K562 (cell line): ENCODE measurements at regions not wholly inside any gene's neighbourhood (a gene's known extent, or its start where the extent isn't known, plus 50 kb on each side); places are given as distances from the start of the nearest gene placed in this dataset.

ENCODE experiments used
- ATAC-seq: fragments of 200-7000 bp; cut with Tn5 transposase; 3 replicates; pipeline ENCODE4 v1.9.1; 2020; ENCODE audit warnings: moderate library complexity
- BruUV-seq: library from RNA; stranded (reverse); fragments of 400-500 nt; replicated peaks from 2 replicates; lab custom pipeline; 2021; lab: Mats Ljungman, UMichigan
- CTCF ChIA-PET: fragments of 300-600 bp; formaldehyde crosslinking; extraction: SDS; loops from one replicate; lab custom pipeline; 2021; ENCODE audit warnings: low intra/inter-chr PET ratio; lab: Yijun Ruan, JAX
- POLR2A ChIA-PET: fragments of 300-600, 350-650 bp; sonication (Branson Sonifier 250); formaldehyde crosslinking; extraction: SDS; loops from one replicate; lab custom pipeline; 2021; ENCODE audit warnings: antibody characterized with exemption, inconsistent platforms; lab: Yijun Ruan, JAX
- DNase-seq, 4 experiments: peaks; one replicate each; pipeline versions ENCODE4 v3.0.0 to v3.0.0-alpha.2; 2011 to 2018; ENCODE audit warnings: low spot score in 3 of 4, mixed read lengths in 3 of 4; ENCODE audit errors: extremely low read depth in 1 of 4
- FAIRE-seq: peaks from 2 replicates; lab custom pipeline; 2011; peaks lifted over from hg19 to GRCh38; lab: Jason Lieb, UNC
- H2AFZ ChIP-seq: 2 replicates; pipeline ENCODE4 v1.6.0; 2011; ENCODE audit warnings: low read depth, low read length, control low read depth, inconsistent platforms
- H3K27ac ChIP-seq: fragments of 200-600 bp; 3 replicates; pipeline ENCODE4 v1.8.0; 2011; ENCODE audit warnings: low read depth, mild to moderate bottlenecking, control low read depth, inconsistent platforms, low read length, moderate library complexity, mixed read lengths; ENCODE audit errors: extremely low read depth
- H3K27me3 ChIP-seq, 2 experiments: fragments of 300-600 bp in 1 of 2; 2 replicates in 1 of 2; 3 replicates in 1 of 2; pipeline versions ENCODE4 v1.6.0 to v1.8.0; 2011; ENCODE audit warnings: inconsistent platforms in 2 of 2, low read length in 2 of 2, mild to moderate bottlenecking in 1 of 2, mixed read lengths in 1 of 2, moderate library complexity in 1 of 2; ENCODE audit not compliant: control insufficient read depth in 2 of 2, insufficient read depth in 2 of 2
- H3K36me3 ChIP-seq: fragments of 300-600 bp; 3 replicates; pipeline ENCODE4 v1.8.0; 2011; ENCODE audit warnings: mild to moderate bottlenecking, low read length, inconsistent platforms; ENCODE audit not compliant: control insufficient read depth, insufficient read depth
- H3K4me1 ChIP-seq, 2 experiments: fragments of 200-600 bp in 1 of 2; replicated peaks in 1 of 2; 2 replicates in 1 of 2; 3 replicates in 1 of 2; pipeline versions ENCODE4 v1.5.1 to v1.8.0; 2011; ENCODE audit warnings: inconsistent platforms in 2 of 2, low read length in 2 of 2, mild to moderate bottlenecking in 1 of 2, mixed read lengths in 1 of 2, moderate library complexity in 1 of 2; ENCODE audit not compliant: control insufficient read depth in 2 of 2, insufficient read depth in 2 of 2
- H3K4me2 ChIP-seq: 2 replicates; pipeline ENCODE4 v1.6.1; 2011; ENCODE audit warnings: low read length, control low read depth, inconsistent platforms, mixed read lengths; ENCODE audit not compliant: insufficient read depth
- H3K4me3 ChIP-seq: fragments of 200-600 bp; sonication (generic), shearing (Covaris generic); 2 replicates; pipeline ENCODE4 v1.5.1; 2016; ENCODE audit warnings: control low read depth, inconsistent platforms
- H3K79me2 ChIP-seq: fragments of 200-600 bp; 3 replicates; pipeline ENCODE4 v1.8.0; 2011; ENCODE audit warnings: low read length, inconsistent platforms; ENCODE audit not compliant: control insufficient read depth, insufficient read depth
- H3K9ac ChIP-seq, 2 experiments: 2 replicates each; pipeline versions ENCODE4 v1.6.0 to v1.6.1; 2011; ENCODE audit warnings: low read depth in 2 of 2, low read length in 2 of 2, control low read depth in 1 of 2, inconsistent platforms in 1 of 2, mild to moderate bottlenecking in 1 of 2, mixed read lengths in 1 of 2; ENCODE audit not compliant: insufficient read depth in 1 of 2
- H3K9me1 ChIP-seq: one replicate; pipeline ENCODE4 v1.6.0; 2011; ENCODE audit warnings: inconsistent platforms, mild to moderate bottlenecking, low read length, moderate library complexity; ENCODE audit not compliant: control insufficient read depth, insufficient read depth
- H3K9me3 ChIP-seq: replicated peaks from 2 replicates; pipeline ENCODE4 v1.5.1; 2011; ENCODE audit warnings: low read depth, low read length, inconsistent platforms; ENCODE audit not compliant: control insufficient read depth, insufficient read depth
- H4K20me1 ChIP-seq: replicated peaks from 2 replicates; pipeline ENCODE4 v1.6.1; 2011; ENCODE audit warnings: low read length, inconsistent platforms, mixed read lengths; ENCODE audit not compliant: control insufficient read depth, insufficient read depth
- CBFB ChIP-seq: sonication (generic); formaldehyde crosslinking; IDR thresholded peaks from 2 replicates; pipeline ENCODE4 v1.4.0; 2020; ENCODE audit warnings: mild to moderate bottlenecking, missing genetic modification reagents
- CBX3 ChIP-seq, 2 experiments: IDR thresholded peaks; 1 replicate in 1 of 2; 2 replicates in 1 of 2; pipeline ENCODE4 v1.6.1; 2012; ENCODE audit warnings: inconsistent platforms in 2 of 2, low read length in 2 of 2, borderline replicate concordance in 1 of 2, control low read depth in 1 of 2
- CTBP1 ChIP-seq: fragments of 450-650 bp; IDR thresholded peaks from 2 replicates; pipeline ENCODE4 v1.6.1; 2016; ENCODE audit warnings: borderline replicate concordance
- EP400 ChIP-seq: fragments of 450-650 bp; IDR thresholded peaks from 2 replicates; pipeline ENCODE4 v1.6.1; 2017; ENCODE audit warnings: antibody characterized with exemption, mild to moderate bottlenecking, moderate library complexity
- KDM5B ChIP-seq: fragments of 200-600 bp; sonication (generic); IDR thresholded peaks from 2 replicates; pipeline ENCODE4 v1.6.1; 2012; ENCODE audit warnings: low read depth, mild to moderate bottlenecking, moderate library complexity, low read length, control low read depth, inconsistent platforms; ENCODE audit not compliant: insufficient replicate concordance
- MECOM ChIP-seq: fragments of 250-450 bp; sonication (Bioruptor Pico); IDR thresholded peaks from 2 replicates; pipeline ENCODE4 v1.8.0; 2022; ENCODE audit warnings: inconsistent platforms
- MXD1 ChIP-seq: fragments of 250-450 bp; sonication (Bioruptor Pico); IDR thresholded peaks from 2 replicates; pipeline ENCODE4 v1.8.0; 2021; ENCODE audit warnings: borderline replicate concordance, mild to moderate bottlenecking, moderate library complexity; ENCODE audit not compliant: poor library complexity, severe bottlenecking
- MYBL2 ChIP-seq, 2 experiments: fragments of 450-650 bp in 1 of 2; sonication (generic) in 1 of 2; formaldehyde crosslinking in 1 of 2; IDR thresholded peaks; 2 replicates each; pipeline versions ENCODE4 v1.6.1 to v1.8.1; 2017 to 2022; ENCODE audit warnings: borderline replicate concordance in 1 of 2, inconsistent platforms in 1 of 2, low read depth in 1 of 2, mild to moderate bottlenecking in 1 of 2, missing genetic modification reagents in 1 of 2, moderate library complexity in 1 of 2
- OTX1 ChIP-seq: fragments of 450-650 bp; formaldehyde crosslinking; IDR thresholded peaks from 2 replicates; pipeline ENCODE4 v1.4.0; 2022; ENCODE audit warnings: mild to moderate bottlenecking
- POLR2A ChIP-seq: fragments of 450-650 bp; conservative IDR thresholded peaks from 2 replicates; pipeline ENCODE4 v1.6.1; 2016
- RBM22 ChIP-seq: fragments of 200-400 bp; formaldehyde crosslinking; IDR thresholded peaks from 2 replicates; pipeline ENCODE4 v1.6.1; 2018; ENCODE audit warnings: low read length, low read depth; ENCODE audit not compliant: poor library complexity, severe bottlenecking
- SMC3 ChIP-seq: conservative IDR thresholded peaks from 2 replicates; pipeline ENCODE4 v1.6.1; 2011; ENCODE audit warnings: low read depth, low read length, improper control_type of control experiment; ENCODE audit not compliant: insufficient read depth
- TSC22D4 ChIP-seq: fragments of 450-650 bp; IDR thresholded peaks from 2 replicates; pipeline ENCODE4 v1.6.1; 2016; ENCODE audit warnings: missing genetic modification characterization, missing biosample characterization, control low read depth
- ZBTB11 ChIP-seq, 3 experiments: fragments of 200-800 bp in 1 of 3; fragments of 250-450 bp in 1 of 3; fragments of 450-650 bp in 1 of 3; sonication (Bioruptor Pico) in 1 of 3; sonication (Bioruptor generic) in 1 of 3; formaldehyde crosslinking in 1 of 3; IDR thresholded peaks; 2 replicates each; pipeline versions ENCODE4 v1.6.1 to v1.8.0; 2016 to 2022; ENCODE audit warnings: mild to moderate bottlenecking in 2 of 3, missing genetic modification characterization in 2 of 3, missing compliant biosample characterization in 1 of 3, moderate library complexity in 1 of 3
- ZNF140 ChIP-seq: fragments of 250-450 bp; sonication (Bioruptor Pico); IDR thresholded peaks from 2 replicates; pipeline ENCODE4 v1.8.0; 2021; ENCODE audit warnings: moderate library complexity, mild to moderate bottlenecking, inconsistent platforms
- WGBS: fragments of 100-300 bp; shearing (Covaris generic); methylation state at CpG from one replicate; pipeline ENCODE4 v1.1.6; 2016; ENCODE audit warnings: low coverage, mixed read lengths; ENCODE audit not compliant: insufficient coverage; ENCODE audit errors: missing lambda C conversion rate; 5-methylcytosine and 5-hydroxymethylcytosine counted together
- in situ Hi-C: fragments of 300-500 bp; cut with MboI; formaldehyde crosslinking; loops from 4 replicates; pipeline ENCODE4 v1.15.0; 2018; ENCODE audit warnings: inconsistent platforms, mixed read lengths
- intact Hi-C: fragments of 100-400 bp; cut with micrococcal nuclease; formaldehyde crosslinking; loops from 2 replicates; pipeline ENCODE4 v1.14.2; 2022

GRCh38 chr6:147765541-147765940 is 257.1 kb downstream of the SAMD5 start:
- intact Hi-C loops: no loop called here
- POLR2A ChIA-PET: no interaction called here

More at GRCh38 chr6:147765541-147765940, 257.1 kb downstream of the SAMD5 start:
- no peaks in the 10 kb centered on the region for H3K9me3 ChIP-seq
- H3K9me1 ChIP-seq: no peaks in the 10 kb centered on the region
- H3K36me3 ChIP-seq: no peaks in the 10 kb centered on the region
- DNase-seq (peak in 2 of 4 experiments; percentile 15 to 49), ATAC-seq (peak; percentile 55), FAIRE-seq (peak; percentile 65)
- H3K9ac ChIP-seq: no peak overlapping the region
- 46% methylated on average over 5 of the region's 5 CpGs for WGBS
- no peaks in the 10 kb centered on the region for H3K4me1 ChIP-seq
- no TSS peak for BruUV-seq
- TF ChIP-seq SMC3 (no peak), ZBTB11 (CRISPR knock-in tag; IDR thresholded peaks at IDR 0.05) (no peak), ZNF140 (CRISPR knock-in tag) (no peak), CTBP1 (peak; percentile 24; the same call in 1 of the 2 replicates), EP400 (no peak), MXD1 (CRISPR knock-in tag) (no peak), TSC22D4 (tag) (no peak), POLR2A (no peak), OTX1 (CRISPR knock-in tag) (no peak), KDM5B (no peak), MECOM (CRISPR knock-in tag) (peak; percentile 72; the same call in 1 of the 2 replicates), RBM22 (no peak), CBFB (CRISPR knock-in tag) (no peak), MYBL2 (IDR thresholded peaks at IDR 0.05; ENCODE audit: low read depth) (no peak), MYBL2 (CRISPR knock-in tag; IDR thresholded peaks at IDR 0.05; ENCODE audit: borderline replicate concordance) (no peak), CBX3 (IDR thresholded peaks at IDR 0.05; ENCODE audit: borderline replicate concordance in 1 of 2, low read length in 2 of 2) (0 out of 3 replicates have a peak, but pooled peaks of 1 of the 2 experiments have one; percentile 29)
- H4K20me1 ChIP-seq: no peaks in the 10 kb centered on the region
- no peak overlapping the region for H3K4me2 ChIP-seq
- H3K4me3 ChIP-seq: no peak overlapping the region
- in situ Hi-C loops: no loop called here
- no peaks in the 10 kb centered on the region for H3K27me3 ChIP-seq
- no peak overlapping the region for H2AFZ ChIP-seq
- CTCF ChIA-PET: no interaction called here
- no peaks in the 10 kb centered on the region for H3K79me2 ChIP-seq
- no peak overlapping the region for H3K27ac ChIP-seq
